ENCODE measurements at regions not wholly inside any gene's neighbourhood (a gene's known extent, or its start where the extent isn't known, plus 50 kb on each side); places are given as distances from the start of the nearest gene placed in this dataset.

- CTCF ChIA-PET, result no interaction called here
- no peak for DNase-seq (ENCODE audit: unreplicated experiment)
- Mint-ChIP-seq H3K36me3 (ENCODE audit: insufficient read depth, unreplicated experiment) (no peaks in the 10 kb centered on the region), H3K9me3 (ENCODE audit: unreplicated experiment) (peaks cover 8% of the 10 kb centered on the region), H3K27me3 (ENCODE audit: insufficient read depth, unreplicated experiment) (no peaks in the 10 kb centered on the region), H3K4me1 (ENCODE audit: insufficient read depth, unreplicated experiment) (no peaks in the 10 kb centered on the region), H3K27ac (ENCODE audit: low read depth, unreplicated experiment) (no peak overlapping the region), H3K4me3 (ENCODE audit: unreplicated experiment) (no peak overlapping the region)
- TF ChIP-seq CTCF (IDR thresholded peaks at IDR 0.05; ENCODE audit: unreplicated experiment), result no peak
- POLR2A ChIA-PET, result interaction anchor here (0.9 kb wide), 1 partner anchor 9 kb away, joined by 4 read pairs; no protein-coding TSS in a partner anchor
- no TSS peak for BruUV-seq (replicated peaks)
- intact Hi-C loops (cut with micrococcal nuclease), result no loop called here
Measured at GRCh38 chr13:107563099-107563925, 652.0 kb downstream of the LIG4 start.

GRCh38 chr13:107562203-107562602 lies 653.1 kb downstream of the LIG4 start:
- TF ChIP-seq CTCF (IDR thresholded peaks at IDR 0.05; ENCODE audit: unreplicated experiment), result no peak
- Mint-ChIP-seq H3K27me3 (ENCODE audit: insufficient read depth, unreplicated experiment) (no peaks in the 10 kb centered on the region), H3K27ac (ENCODE audit: low read depth, unreplicated experiment) (no peak overlapping the region), H3K9me3 (ENCODE audit: unreplicated experiment) (peaks cover 8% of the 10 kb centered on the region), H3K4me1 (ENCODE audit: insufficient read depth, unreplicated experiment) (no peaks in the 10 kb centered on the region), H3K36me3 (ENCODE audit: insufficient read depth, unreplicated experiment) (no peaks in the 10 kb centered on the region), H3K4me3 (ENCODE audit: unreplicated experiment) (no peak overlapping the region)
- CTCF ChIA-PET, result no interaction called here
- intact Hi-C loops (cut with micrococcal nuclease), result no loop called here
- no TSS peak for BruUV-seq (replicated peaks)
- POLR2A ChIA-PET, result no interaction called here
- DNase-seq (ENCODE audit: unreplicated experiment), result no peak

GRCh38 chr13:107554460-107554859 lies 660.9 kb downstream of the LIG4 start:
- H3K27me3 Mint-ChIP-seq (ENCODE audit: insufficient read depth, unreplicated experiment), result no peaks in the 10 kb centered on the region
- no peak for TF ChIP-seq CTCF (IDR thresholded peaks at IDR 0.05; ENCODE audit: unreplicated experiment)
- H3K4me1 Mint-ChIP-seq (ENCODE audit: insufficient read depth, unreplicated experiment), result no peaks in the 10 kb centered on the region
- H3K9me3 Mint-ChIP-seq (ENCODE audit: unreplicated experiment), result peaks cover 24% of the 10 kb centered on the region
- H3K27ac Mint-ChIP-seq (ENCODE audit: low read depth, unreplicated experiment), result no peak overlapping the region
- ChIA-PET CTCF (interaction anchor here (1.0 kb wide), 1 partner anchor 17 kb away, joined by 3 read pairs; no protein-coding TSS in a partner anchor), POLR2A (no interaction called here)
- BruUV-seq (replicated peaks), result no TSS peak
- no peak overlapping the region for H3K4me3 Mint-ChIP-seq (ENCODE audit: unreplicated experiment)
- H3K36me3 Mint-ChIP-seq (ENCODE audit: insufficient read depth, unreplicated experiment), result peaks cover 6% of the 10 kb centered on the region
- intact Hi-C loops (cut with micrococcal nuclease), result no loop called here
- no peak for DNase-seq (ENCODE audit: unreplicated experiment)

GRCh38 chr13:107553838-107554237 lies 661.5 kb downstream of the LIG4 start:
- intact Hi-C loops (cut with micrococcal nuclease), result no loop called here
- ChIA-PET POLR2A (interaction anchor here (0.6 to 0.7 kb wide), 2 partner anchors 10 to 1039 kb away, joined by 3 to 4 read pairs; no protein-coding TSS in a partner anchor), CTCF (interaction anchor here (0.6 to 1.0 kb wide), 2 partner anchors 17 to 102 kb away, joined by 3 to 5 read pairs; no protein-coding TSS in a partner anchor)
- peaks cover 6% of the 10 kb centered on the region for H3K36me3 Mint-ChIP-seq (ENCODE audit: insufficient read depth, unreplicated experiment)
- no peak overlapping the region for H3K27ac Mint-ChIP-seq (ENCODE audit: low read depth, unreplicated experiment)
- H3K4me3 Mint-ChIP-seq (ENCODE audit: unreplicated experiment), result no peak overlapping the region
- H3K9me3 Mint-ChIP-seq (ENCODE audit: unreplicated experiment), result peaks cover 24% of the 10 kb centered on the region
- no peak for DNase-seq (ENCODE audit: unreplicated experiment)
- no TSS peak for BruUV-seq (replicated peaks)
- H3K27me3 Mint-ChIP-seq (ENCODE audit: insufficient read depth, unreplicated experiment), result no peaks in the 10 kb centered on the region
- H3K4me1 Mint-ChIP-seq (ENCODE audit: insufficient read depth, unreplicated experiment), result no peaks in the 10 kb centered on the region
- no peak for TF ChIP-seq CTCF (IDR thresholded peaks at IDR 0.05; ENCODE audit: unreplicated experiment)

Measured in MCF 10A (cell line).